ENCODE measurements at regions not wholly inside any gene's neighbourhood (a gene's known extent, or its start where the extent isn't known, plus 50 kb on each side); places are given as distances from the start of the nearest gene placed in this dataset.
A peak's percentile ranks its signal among the peaks of the same experiment; 100 is the strongest.
"Not testable (repeated sequence)": the region's sequence is repeated elsewhere in the genome, so short reads cannot be mapped to it uniquely, and the experiment has no call there.

GRCh38 chr5:68991279-68992084 lies 102.3 kb upstream of the SLC30A5 start:
- no peak for DNase-seq (ENCODE audit: low read depth)

DNA sequence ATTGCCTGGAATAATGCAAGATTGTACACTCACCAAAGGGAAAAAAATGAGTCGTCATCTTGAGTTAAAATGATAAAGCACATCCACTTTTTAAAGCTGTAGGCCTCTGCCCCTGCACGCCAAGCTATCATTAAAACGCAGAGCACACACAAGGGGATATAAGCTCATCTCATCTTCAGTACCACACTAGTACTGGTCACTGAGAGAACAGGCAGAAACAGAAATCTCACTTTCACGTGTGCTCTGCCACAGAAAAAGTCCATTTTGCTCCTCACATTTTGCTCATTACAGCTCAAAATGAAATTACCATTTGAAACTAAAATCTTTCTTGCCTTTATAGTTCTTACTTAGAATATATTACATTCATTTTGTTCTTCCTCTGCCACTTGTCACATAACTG lies 99.2 kb upstream of the SLC30A5 start:
- no peak for DNase-seq (ENCODE audit: low read depth)

DNA sequence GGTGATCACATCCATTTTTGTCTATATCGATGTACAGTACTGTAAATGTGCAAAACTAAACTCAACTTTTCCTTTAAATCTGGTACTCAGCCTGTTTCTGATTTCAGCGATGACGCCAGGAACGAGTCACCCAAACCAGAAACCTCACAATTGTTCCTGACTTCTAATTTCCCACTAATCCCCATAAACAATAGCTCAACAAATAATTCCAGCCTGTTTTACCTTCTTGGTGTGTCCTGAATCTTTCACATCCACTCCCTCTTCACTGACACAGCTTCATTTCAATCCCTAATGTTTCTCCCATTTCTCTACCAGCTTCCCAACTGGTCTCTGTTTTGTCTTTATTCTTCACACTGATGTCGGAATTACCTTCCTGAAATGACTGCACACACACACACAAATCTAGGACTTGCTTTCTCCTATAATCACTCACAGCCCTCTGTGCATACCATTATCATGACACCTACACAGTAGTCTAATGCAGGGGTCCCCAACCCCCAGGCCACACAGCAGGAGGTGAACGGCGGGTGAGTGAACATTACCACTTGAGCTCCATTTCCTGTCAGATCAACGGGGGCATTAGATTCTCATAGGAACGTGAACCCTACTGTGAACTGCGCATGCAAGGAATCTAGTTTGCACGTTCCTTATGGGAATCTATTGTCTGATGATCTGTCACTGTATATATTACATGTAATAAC lies 97.8 kb upstream of the SLC30A5 start:
- no peak for DNase-seq (ENCODE audit: low read depth)

DNA sequence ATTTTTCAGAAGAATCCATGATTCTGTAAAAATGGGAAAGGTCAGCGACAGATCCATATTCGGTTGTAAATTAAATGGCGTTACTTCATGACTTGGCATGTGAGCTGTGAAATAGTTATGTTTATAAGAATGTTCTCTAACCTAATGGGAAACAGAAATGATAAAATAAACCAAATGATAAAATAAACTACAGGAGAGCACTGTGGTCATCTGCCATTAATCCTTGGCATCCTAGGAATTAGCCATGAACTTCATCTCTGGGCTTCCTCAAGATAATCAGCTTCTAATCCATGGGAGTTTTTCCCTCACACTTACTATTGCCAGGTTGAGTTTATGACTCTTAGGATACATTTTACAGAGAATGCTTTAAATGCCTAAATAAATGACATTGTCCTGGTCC lies 94.6 kb upstream of the SLC30A5 start:
- DNase-seq (ENCODE audit: low read depth): no peak

- no peak for DNase-seq (ENCODE audit: low read depth)
Measured at GRCh38 chr5:69000216-69000919, 93.4 kb upstream of the SLC30A5 start.

DNA sequence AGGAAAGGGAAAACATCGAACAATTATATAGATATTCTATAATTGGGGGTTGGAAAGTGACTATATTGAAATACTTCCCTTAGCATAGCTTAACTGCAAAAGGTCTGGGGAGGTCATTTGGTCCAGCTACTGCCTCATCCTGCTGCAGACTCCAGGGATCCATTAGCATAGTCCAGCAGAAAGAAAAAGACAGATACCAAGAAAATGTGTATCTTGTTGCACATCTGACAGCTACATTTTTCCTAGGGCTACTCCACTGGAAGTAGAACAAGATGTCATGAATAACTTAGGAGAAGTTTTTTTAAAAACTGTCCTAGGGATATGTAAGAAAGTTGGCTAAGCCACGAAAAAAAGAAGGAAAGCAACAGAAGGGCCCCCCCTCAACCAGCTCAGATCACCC lies 92.9 kb upstream of the SLC30A5 start:
- no peak for DNase-seq (ENCODE audit: low read depth)

- no peak for DNase-seq (ENCODE audit: low read depth)
Measured at GRCh38 chr5:69001627-69002026, 92.2 kb upstream of the SLC30A5 start.

DNA sequence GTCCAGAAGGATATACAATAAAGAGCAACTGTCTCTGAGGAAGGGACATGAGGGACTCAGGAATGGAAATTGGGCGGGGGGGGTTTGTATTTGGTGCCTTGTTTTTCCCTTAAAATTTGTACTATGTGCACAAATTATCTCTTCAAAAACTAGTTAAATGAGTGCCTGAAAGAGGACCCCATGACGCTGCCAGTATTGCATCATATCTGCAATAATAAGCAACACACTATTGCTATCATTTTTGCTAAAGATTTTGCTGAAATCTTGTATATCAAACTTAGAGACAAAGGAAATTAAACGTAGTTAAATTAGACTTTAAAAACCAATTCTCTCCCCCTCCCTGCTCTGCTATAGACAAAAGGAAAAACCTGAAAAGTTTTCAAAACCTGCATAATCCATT lies 89.7 kb upstream of the SLC30A5 start:
- DNase-seq (ENCODE audit: low read depth): no peak

DNA sequence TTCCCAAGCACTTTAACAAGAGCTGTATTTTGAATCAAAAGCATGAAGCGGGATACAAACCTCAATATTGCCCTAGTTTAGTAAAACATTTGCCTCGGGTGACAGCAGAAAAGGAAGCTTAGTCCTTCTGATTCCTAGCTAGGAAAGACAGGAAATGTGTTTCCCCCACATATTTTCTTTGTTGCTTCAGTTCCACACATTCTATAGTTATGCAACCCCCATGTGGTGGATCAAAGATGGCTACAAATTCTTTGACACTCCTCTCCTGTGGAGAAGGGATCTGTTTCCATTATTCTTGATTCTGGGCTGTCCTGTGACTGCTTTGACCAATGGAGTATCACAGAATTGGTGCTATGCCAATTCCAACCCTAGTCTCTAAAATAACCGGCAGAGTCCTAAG lies 89.1 kb upstream of the SLC30A5 start:
- no peak for DNase-seq (ENCODE audit: low read depth)

GRCh38 chr5:69006030-69006429 lies 87.8 kb upstream of the SLC30A5 start:
- no peak for DNase-seq (ENCODE audit: low read depth)

DNA sequence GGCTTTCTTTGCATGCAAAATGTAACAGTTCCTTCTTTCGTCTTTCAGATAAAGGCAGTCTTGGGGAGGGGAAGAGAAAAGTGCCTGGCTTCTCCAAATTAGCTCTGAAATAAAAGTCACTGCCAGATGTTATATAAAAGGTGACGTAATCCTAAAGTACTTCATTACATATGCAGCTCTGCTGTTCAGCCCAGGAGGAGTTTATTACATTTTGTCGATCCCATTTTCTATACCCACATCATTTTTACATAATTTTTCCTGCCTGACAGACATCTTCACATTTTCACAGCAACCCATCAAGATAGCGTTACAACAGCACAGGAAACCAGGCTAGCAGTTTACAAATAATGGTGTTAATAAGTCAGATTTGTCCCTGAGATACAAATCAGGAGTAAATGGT lies 86.7 kb upstream of the SLC30A5 start:
- DNase-seq (ENCODE audit: low read depth): no peak

- peak; percentile 5 for DNase-seq (ENCODE audit: low read depth)
Measured at GRCh38 chr5:69007726-69008368, 86.0 kb upstream of the SLC30A5 start.

- no peak for DNase-seq (ENCODE audit: low read depth)
Measured at GRCh38 chr5:69010476-69010875, 83.3 kb upstream of the SLC30A5 start.

- no peak for DNase-seq (ENCODE audit: low read depth)
Measured at GRCh38 chr5:69011910-69012309, 81.9 kb upstream of the SLC30A5 start.

DNA sequence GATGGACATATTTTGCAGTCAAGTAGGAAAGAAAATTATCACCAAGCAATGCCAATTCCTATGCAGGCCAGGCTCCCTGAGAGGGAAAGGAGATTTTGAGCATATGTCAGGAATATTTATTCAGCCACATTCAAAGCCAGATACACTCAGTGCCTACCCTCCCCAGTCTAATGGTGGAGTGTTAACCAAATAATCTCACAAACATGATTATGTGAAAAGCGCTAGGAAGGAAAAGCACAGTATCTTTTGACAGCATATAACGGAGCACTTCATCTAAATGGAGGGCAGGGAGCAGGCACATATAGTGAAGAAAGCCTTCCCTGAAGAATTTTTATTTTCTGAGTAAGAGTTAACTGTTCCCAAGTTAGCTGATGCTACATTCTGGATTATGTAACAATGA lies 80.3 kb upstream of the SLC30A5 start:
- no peak for DNase-seq (ENCODE audit: low read depth)

- DNase-seq (ENCODE audit: low read depth): not testable (repeated sequence)
Measured at GRCh38 chr5:69014007-69014406, 79.8 kb upstream of the SLC30A5 start.

GRCh38 chr5:69019668-69020375 lies 74.0 kb upstream of the SLC30A5 start:
- no peak for DNase-seq (ENCODE audit: low read depth)

GRCh38 chr5:69024241-69024651 lies 69.6 kb upstream of the SLC30A5 start:
- DNase-seq (ENCODE audit: low read depth): no peak

GRCh38 chr5:69029292-69029691 lies 64.5 kb upstream of the SLC30A5 start:
- DNase-seq (ENCODE audit: low read depth): no peak

GRCh38 chr5:69030358-69031062 lies 63.3 kb upstream of the SLC30A5 start:
- DNase-seq (ENCODE audit: low read depth): no peak

GRCh38 chr5:69032009-69032408 lies 61.8 kb upstream of the SLC30A5 start:
- DNase-seq (ENCODE audit: low read depth): no peak
